Tibial artery (tissue), 4 donors: ENCODE measurements at regions not wholly inside any gene's neighbourhood (a gene's known extent, or its start where the extent isn't known, plus 50 kb on each side); places are given as distances from the start of the nearest gene placed in this dataset.

ENCODE experiments used
- DNase-seq, 2 donors: peaks; one replicate each; pipeline ENCODE4 v3.0.0-alpha.2; 2019
- H3K27ac ChIP-seq, 2 donors: fragments of 200-600 bp; sonication (generic) in 1 of 2; 1 replicate in 1 of 2; 2 replicates in 1 of 2; pipeline ENCODE4 v1.5.1; 2018 to 2019; ENCODE audit warnings: mild to moderate bottlenecking in 1 of 2
- H3K27me3 ChIP-seq, 2 donors: fragments of 200-600 bp; sonication (generic) in 1 of 2; one replicate each; pipeline versions ENCODE4 v1.5.1 to v1.6.0; 2016 to 2019
- H3K36me3 ChIP-seq, 3 donors: fragments of 200-600 bp; sonication (generic) in 2 of 3; one replicate each; pipeline ENCODE4 v1.5.1; 2016 to 2019; ENCODE audit warnings: mild to moderate bottlenecking in 2 of 3
- H3K4me1 ChIP-seq, 4 donors: fragments of 200-600 bp; sonication (generic) in 2 of 4; 1 replicate in 3 of 4; 2 replicates in 1 of 4; pipeline ENCODE4 v1.5.1; 2016 to 2019
- H3K4me3 ChIP-seq, 2 donors: fragments of 200-600 bp; sonication (generic) in 1 of 2; 1 replicate in 1 of 2; 2 replicates in 1 of 2; pipeline ENCODE4 v1.5.1; 2018 to 2019; ENCODE audit warnings: mild to moderate bottlenecking in 2 of 2
- H3K9me3 ChIP-seq, 3 donors: fragments of 200-600 bp; sonication (generic) in 1 of 3; one replicate each; pipeline ENCODE4 v1.5.1; 2016 to 2019
- CTCF ChIP-seq, 2 experiments: fragments of 200-600 bp in 1 of 2; fragments of 450-650 bp in 1 of 2; IDR thresholded peaks; one replicate each; pipeline ENCODE4 v1.5.1; 2017 to 2019; ENCODE audit warnings: antibody characterized with exemption in 2 of 2, mild to moderate bottlenecking in 1 of 2, moderate library complexity in 1 of 2
- intact Hi-C: fragments of 100-400 bp; cut with DNase I; formaldehyde crosslinking; loops from one replicate; pipeline ENCODE4 v1.15.0; 2023; ENCODE audit warnings: low total_unique reads

- no peak for TF ChIP-seq CTCF (IDR thresholded peaks at IDR 0.05)
- H3K27me3 ChIP-seq, result no peaks in the 10 kb centered on the region
These were observed 406.2 kb upstream of the CWC22 start for GRCh38 chr2:180413336-180413735.

GRCh38 chr2:180412219-180412618 lies 405.1 kb upstream of the CWC22 start:
- Histone ChIP-seq H3K4me3 (no peak overlapping the region), H3K27me3 (no peaks in the 10 kb centered on the region), H3K27ac (no peak overlapping the region), H3K9me3 (no peaks in the 10 kb centered on the region), H3K4me1 (no peaks in the 10 kb centered on the region), H3K36me3 (no peaks in the 10 kb centered on the region)
- intact Hi-C loops, result no loop called here
- TF ChIP-seq CTCF (IDR thresholded peaks at IDR 0.05), result no peak
- DNase-seq, result no peak

More at GRCh38 chr2:180413336-180413735, 406.2 kb upstream of the CWC22 start:
- DNase-seq, result no peak
- H3K27ac ChIP-seq, result no peak overlapping the region
- intact Hi-C loops, result no loop called here
- no peaks in the 10 kb centered on the region for H3K9me3 ChIP-seq
- H3K4me3 ChIP-seq, result no peak overlapping the region
- H3K4me1 ChIP-seq, result no peaks in the 10 kb centered on the region
- no peaks in the 10 kb centered on the region for H3K36me3 ChIP-seq

- no peak for TF ChIP-seq CTCF (IDR thresholded peaks at IDR 0.05)
- H3K27me3 ChIP-seq, result no peaks in the 10 kb centered on the region
These were observed 404.6 kb upstream of the CWC22 start for GRCh38 chr2:180411661-180412060.

GRCh38 chr2:180406687-180407086 lies 399.6 kb upstream of the CWC22 start:
- TF ChIP-seq CTCF (IDR thresholded peaks at IDR 0.05), result no peak
- Histone ChIP-seq H3K4me3 (no peak overlapping the region), H3K4me1 (no peaks in the 10 kb centered on the region), H3K27ac (no peak overlapping the region), H3K36me3 (no peaks in the 10 kb centered on the region), H3K27me3 (no peaks in the 10 kb centered on the region), H3K9me3 (no peaks in the 10 kb centered on the region)
- intact Hi-C loops, result no loop called here
- no peak for DNase-seq

More at GRCh38 chr2:180411661-180412060, 404.6 kb upstream of the CWC22 start:
- Histone ChIP-seq H3K4me1 (no peaks in the 10 kb centered on the region), H3K4me3 (no peak overlapping the region), H3K36me3 (no peaks in the 10 kb centered on the region), H3K27ac (no peak overlapping the region), H3K9me3 (no peaks in the 10 kb centered on the region)
- intact Hi-C loops, result no loop called here
- no peak for DNase-seq

GRCh38 chr2:180405520-180405919 lies 398.4 kb upstream of the CWC22 start:
- no peak for TF ChIP-seq CTCF (IDR thresholded peaks at IDR 0.05)
- Histone ChIP-seq H3K27me3 (no peaks in the 10 kb centered on the region), H3K36me3 (no peaks in the 10 kb centered on the region), H3K4me3 (no peak overlapping the region), H3K27ac (no peak overlapping the region), H3K4me1 (no peaks in the 10 kb centered on the region), H3K9me3 (no peaks in the 10 kb centered on the region)
- DNase-seq, result no peak
- intact Hi-C loops, result no loop called here

GRCh38 chr2:180394305-180394704 lies 387.2 kb upstream of the CWC22 start:
- H3K27me3 ChIP-seq, result no peaks in the 10 kb centered on the region
- intact Hi-C loops, result no loop called here
- no peak overlapping the region for H3K4me3 ChIP-seq
- no peaks in the 10 kb centered on the region for H3K36me3 ChIP-seq
- TF ChIP-seq CTCF (IDR thresholded peaks at IDR 0.05), result no peak
- no peaks in the 10 kb centered on the region for H3K4me1 ChIP-seq
- no peak for DNase-seq
- H3K9me3 ChIP-seq, result peaks cover 0 to 4% (median 3%) of the 10 kb centered on the region in 3 donors
- no peak overlapping the region for H3K27ac ChIP-seq
